ENCODE measurements at regions not wholly inside any gene's neighbourhood (a gene's known extent, or its start where the extent isn't known, plus 50 kb on each side); places are given as distances from the start of the nearest gene placed in this dataset.

DNA sequence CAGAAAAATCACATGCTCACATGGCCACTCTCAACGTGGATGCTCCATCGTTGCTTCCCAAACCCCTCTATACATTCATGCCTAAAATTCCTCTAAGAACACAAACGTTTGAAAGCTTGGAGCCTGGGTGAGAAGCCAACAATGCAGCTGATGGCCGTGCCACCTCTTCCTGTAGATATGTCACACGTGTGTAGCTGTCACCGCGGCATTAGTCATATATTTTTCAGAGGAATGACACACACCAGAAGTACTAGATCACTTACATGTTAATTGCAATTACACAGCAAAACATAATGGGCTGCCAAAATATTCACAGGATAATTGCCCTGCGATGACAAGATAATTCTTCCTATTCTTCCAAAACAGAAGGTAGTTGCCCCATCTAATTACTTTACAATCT is 112.7 kb upstream of the BACE2 start:
- no peak overlapping the region for H3K27ac ChIP-seq
- TF ChIP-seq, protein P1, sequence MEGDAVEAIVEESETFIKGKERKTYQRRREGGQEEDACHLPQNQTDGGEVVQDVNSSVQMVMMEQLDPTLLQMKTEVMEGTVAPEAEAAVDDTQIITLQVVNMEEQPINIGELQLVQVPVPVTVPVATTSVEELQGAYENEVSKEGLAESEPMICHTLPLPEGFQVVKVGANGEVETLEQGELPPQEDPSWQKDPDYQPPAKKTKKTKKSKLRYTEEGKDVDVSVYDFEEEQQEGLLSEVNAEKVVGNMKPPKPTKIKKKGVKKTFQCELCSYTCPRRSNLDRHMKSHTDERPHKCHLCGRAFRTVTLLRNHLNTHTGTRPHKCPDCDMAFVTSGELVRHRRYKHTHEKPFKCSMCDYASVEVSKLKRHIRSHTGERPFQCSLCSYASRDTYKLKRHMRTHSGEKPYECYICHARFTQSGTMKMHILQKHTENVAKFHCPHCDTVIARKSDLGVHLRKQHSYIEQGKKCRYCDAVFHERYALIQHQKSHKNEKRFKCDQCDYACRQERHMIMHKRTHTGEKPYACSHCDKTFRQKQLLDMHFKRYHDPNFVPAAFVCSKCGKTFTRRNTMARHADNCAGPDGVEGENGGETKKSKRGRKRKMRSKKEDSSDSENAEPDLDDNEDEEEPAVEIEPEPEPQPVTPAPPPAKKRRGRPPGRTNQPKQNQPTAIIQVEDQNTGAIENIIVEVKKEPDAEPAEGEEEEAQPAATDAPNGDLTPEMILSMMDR (conservative IDR thresholded peaks at IDR 0.05): no peak

DNA sequence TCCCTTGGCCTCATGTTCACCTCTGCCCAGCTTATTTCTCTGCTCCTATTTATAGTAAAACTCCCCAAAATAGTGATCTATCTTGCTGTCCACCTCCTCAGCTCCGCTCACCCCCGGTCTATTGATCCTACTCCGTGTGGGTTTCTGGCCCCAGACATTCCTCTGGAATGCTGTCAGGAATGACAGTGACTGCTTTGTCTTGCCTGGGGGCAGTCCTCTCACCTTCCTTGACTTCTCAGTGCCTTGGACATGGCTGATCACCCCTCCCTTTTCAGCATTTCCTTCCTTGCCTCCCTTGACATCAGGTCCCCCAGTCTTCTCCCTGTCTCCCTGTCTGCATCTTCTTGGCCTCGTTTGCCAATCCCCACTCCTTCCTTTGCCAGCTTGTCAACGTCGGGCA is 108.1 kb upstream of the BACE2 start:
- H3K27ac ChIP-seq: no peak overlapping the region
- TF ChIP-seq, protein P1 (conservative IDR thresholded peaks at IDR 0.05): no peak

DNA sequence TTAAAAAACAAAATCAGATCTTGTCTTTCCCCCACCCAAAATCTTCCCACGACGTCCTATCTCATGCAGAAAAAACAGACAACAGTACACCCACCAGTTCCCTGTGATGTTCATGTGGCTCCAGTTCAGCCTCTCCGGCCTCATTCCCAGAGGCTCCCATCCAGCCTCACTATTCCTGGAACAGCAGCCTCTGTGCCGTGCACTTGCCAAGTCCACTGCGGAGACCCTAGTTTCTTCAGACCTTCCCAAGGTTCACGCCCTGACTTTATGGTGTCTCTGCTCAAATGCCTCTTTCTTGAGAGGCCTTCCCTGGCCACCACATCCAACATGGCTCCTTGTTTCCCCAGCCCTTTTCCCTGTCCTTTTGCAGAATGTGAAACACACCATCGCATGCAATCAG is 106.3 kb upstream of the BACE2 start:
- H3K27ac ChIP-seq: no peak overlapping the region
- TF ChIP-seq, protein P1 (conservative IDR thresholded peaks at IDR 0.05): no peak

DNA sequence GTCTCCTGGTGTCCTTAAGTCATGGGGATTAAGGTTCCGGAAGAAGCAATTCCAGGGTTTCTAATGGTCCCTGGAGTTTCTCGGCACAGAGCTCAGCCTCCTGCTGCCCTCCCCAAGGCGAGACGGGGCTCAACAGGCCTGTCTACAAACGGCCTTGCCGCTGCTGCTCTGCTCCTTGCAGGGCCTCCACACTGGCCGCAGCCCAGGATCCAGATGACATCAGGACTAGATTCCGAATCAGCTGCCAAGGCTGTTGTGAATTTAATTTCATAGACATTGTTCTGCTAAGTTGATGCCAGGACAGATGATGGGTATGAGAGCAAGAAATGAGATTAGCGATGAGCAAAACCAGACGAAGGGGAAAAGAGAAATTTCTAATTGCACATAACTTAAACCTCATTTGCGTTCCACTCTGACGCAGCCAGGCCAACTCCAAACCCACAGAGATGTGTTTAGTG is 103.6 kb upstream of the BACE2 start:
- TF ChIP-seq, protein P1 (conservative IDR thresholded peaks at IDR 0.05): no peak
- H3K27ac ChIP-seq: no peak overlapping the region

DNA sequence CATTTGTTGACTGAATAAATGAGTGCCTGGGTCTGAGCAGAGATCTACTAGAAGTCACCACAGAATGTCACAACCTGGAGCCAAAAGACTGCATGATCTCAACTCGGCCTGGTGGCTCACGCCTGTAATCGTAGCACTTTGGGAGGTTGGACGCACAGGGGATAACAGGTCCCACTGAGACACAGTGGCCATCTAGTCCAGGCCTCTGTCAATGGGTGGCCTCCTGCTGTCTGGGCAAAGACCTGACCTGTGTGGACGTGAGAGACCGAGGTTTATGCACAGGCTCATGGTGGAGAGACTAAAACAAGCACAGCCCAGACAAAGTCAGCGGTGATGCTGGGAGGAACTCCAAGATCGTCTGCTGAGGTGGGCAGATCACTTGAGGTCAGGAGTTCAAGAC is 103.0 kb upstream of the BACE2 start:
- TF ChIP-seq, protein P1 (conservative IDR thresholded peaks at IDR 0.05): no peak
- no peak overlapping the region for H3K27ac ChIP-seq

DNA sequence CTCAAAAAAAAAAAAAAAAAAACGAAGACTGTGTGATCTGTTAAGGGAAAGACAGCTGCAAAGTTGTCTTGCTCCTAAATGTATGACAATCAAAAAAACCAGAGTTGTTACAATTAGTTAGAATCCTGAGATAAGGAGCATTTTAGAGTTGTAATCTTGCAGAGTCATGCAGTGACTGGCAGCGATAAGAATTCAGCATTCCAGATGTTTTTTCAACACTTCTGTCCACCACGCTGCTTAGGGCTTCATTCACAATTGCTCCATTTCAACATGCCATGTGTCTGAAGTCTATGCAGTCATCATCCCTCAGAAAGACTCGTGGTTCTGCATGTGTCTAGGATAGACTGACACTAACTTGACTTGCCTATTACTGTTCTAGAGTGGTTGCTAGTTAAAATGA is 102.4 kb upstream of the BACE2 start:
- TF ChIP-seq, protein P1 (conservative IDR thresholded peaks at IDR 0.05): no peak

DNA sequence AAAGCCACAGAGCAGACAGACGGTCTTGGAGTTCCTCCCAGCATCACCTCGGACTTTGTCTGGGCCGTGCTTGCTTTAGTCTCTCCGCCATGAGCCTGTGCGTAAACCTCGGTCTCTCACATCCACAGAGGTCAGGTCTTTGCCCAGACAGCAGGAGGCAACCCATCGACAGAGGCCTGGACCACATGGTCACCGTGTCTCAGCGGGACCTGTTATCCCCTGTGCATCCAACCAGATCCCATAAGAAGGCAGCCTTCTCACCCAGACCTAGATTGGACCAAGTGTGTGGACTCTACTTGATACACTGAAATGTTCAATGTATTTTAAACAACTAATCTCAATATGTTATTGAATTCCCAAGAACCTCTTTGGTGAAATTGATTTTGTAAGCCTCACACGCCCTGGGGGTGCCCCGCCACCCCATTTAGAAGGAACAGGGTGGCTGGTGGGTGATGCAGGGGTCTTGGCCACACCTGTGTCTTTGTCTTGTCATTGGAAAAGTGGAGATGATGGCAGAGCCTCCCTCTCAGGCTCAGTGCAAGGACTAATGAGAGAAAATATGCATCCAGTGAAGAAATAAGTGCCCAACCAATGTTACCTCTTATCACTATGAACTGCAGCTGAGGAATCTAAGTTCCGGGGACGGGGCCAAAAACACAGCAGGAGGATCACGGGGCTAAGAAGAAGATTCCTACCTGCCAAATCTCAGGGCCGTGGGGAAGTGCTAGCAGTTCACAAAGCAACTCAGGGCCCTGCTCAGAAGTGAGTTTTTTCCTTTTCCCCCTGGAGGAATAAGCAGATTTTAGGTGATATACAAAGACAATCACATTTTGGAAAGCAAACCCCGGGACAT is 101.6 kb upstream of the BACE2 start:
- H3K27ac ChIP-seq: no peak overlapping the region
- TF ChIP-seq, protein P1 (conservative IDR thresholded peaks at IDR 0.05): no peak

More for the DNA sequence above, 102.4 kb upstream of the BACE2 start:
- no peak overlapping the region for H3K27ac ChIP-seq
